ENCODE measurements at regions not wholly inside any gene's neighbourhood (a gene's known extent, or its start where the extent isn't known, plus 50 kb on each side); places are given as distances from the start of the nearest gene placed in this dataset.

DNA sequence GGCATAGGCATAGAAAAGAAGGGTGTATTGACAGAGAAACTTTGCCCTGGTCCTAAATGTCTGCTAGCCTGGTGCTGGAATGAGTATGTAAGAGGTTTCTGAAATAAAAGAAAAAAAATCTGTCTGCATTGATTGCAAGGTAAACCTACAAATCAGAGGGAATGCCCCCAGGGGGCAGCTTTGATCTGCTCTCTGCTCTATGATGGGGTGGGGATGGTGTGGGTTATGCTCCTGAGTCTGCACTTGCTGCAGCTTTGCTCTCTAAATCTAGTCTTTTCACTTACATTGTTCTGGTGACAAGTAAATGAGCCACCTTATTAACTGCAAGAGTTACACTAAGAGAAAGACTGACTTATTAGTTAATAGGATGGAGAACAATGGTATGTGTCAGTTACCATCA lies 468.4 kb upstream of the STXBP6 start:
- TF ChIP-seq EZH2 (conservative IDR thresholded peaks at IDR 0.05; ENCODE audit: low read depth, low read length) (no peak), FOXM1 (CRISPR knock-in tag; IDR thresholded peaks at IDR 0.05) (no peak), HBP1 (CRISPR knock-in tag; IDR thresholded peaks at IDR 0.05; ENCODE audit: low read depth) (no peak), MZF1 (CRISPR knock-in tag; IDR thresholded peaks at IDR 0.05; ENCODE audit: borderline replicate concordance) (no peak), ZNF644 (CRISPR knock-in tag; IDR thresholded peaks at IDR 0.05; ENCODE audit: low read depth) (no peak), POLR2A (IDR thresholded peaks at IDR 0.05; ENCODE audit: insufficient read depth in 1 of 2, low read depth in 2 of 2, low read length in 2 of 2) (no peak), TAF15 (IDR thresholded peaks at IDR 0.05; ENCODE audit: low read depth, low read length, poor library complexity, severe bottlenecking) (no peak), FOXA3 (CRISPR knock-in tag; IDR thresholded peaks at IDR 0.05) (no peak), AFF4 (CRISPR knock-in tag; IDR thresholded peaks at IDR 0.05) (no peak), ZNF792 (CRISPR knock-in tag; IDR thresholded peaks at IDR 0.05) (no peak), RAD21 (CRISPR knock-in tag; IDR thresholded peaks at IDR 0.05) (no peak), CTCF (CRISPR knock-in tag; IDR thresholded peaks at IDR 0.05) (no peak)
- TF ChIP-seq, protein P1, sequence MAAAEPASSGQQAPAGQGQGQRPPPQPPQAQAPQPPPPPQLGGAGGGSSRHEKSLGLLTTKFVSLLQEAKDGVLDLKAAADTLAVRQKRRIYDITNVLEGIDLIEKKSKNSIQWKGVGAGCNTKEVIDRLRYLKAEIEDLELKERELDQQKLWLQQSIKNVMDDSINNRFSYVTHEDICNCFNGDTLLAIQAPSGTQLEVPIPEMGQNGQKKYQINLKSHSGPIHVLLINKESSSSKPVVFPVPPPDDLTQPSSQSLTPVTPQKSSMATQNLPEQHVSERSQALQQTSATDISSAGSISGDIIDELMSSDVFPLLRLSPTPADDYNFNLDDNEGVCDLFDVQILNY (CRISPR knock-in tag; conservative IDR thresholded peaks at IDR 0.05) = no peak
- TF ChIP-seq, protein P2, sequence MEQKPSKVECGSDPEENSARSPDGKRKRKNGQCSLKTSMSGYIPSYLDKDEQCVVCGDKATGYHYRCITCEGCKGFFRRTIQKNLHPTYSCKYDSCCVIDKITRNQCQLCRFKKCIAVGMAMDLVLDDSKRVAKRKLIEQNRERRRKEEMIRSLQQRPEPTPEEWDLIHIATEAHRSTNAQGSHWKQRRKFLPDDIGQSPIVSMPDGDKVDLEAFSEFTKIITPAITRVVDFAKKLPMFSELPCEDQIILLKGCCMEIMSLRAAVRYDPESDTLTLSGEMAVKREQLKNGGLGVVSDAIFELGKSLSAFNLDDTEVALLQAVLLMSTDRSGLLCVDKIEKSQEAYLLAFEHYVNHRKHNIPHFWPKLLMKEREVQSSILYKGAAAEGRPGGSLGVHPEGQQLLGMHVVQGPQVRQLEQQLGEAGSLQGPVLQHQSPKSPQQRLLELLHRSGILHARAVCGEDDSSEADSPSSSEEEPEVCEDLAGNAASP (CRISPR knock-in tag; IDR thresholded peaks at IDR 0.05; ENCODE audit: borderline replicate concordance) = no peak

Measured in HepG2 (cell line).